HEK293T (cell line): ENCODE measurements at regions not wholly inside any gene's neighbourhood (a gene's known extent, or its start where the extent isn't known, plus 50 kb on each side); places are given as distances from the start of the nearest gene placed in this dataset.

Experiments used
- ARNT ChIP-seq: fragments of 450-650 bp; IDR thresholded peaks from 2 replicates; pipeline ENCODE4 v1.6.1; 2017; ENCODE audit warnings: mild to moderate bottlenecking
- CTBP1 ChIP-seq: fragments of 450-650 bp; IDR thresholded peaks from 2 replicates; pipeline ENCODE4 v1.6.1; 2016; ENCODE audit warnings: borderline replicate concordance
- ELF4 ChIP-seq: fragments of 450-650 bp; IDR thresholded peaks from 2 replicates; pipeline ENCODE4 v1.6.1; 2017; ENCODE audit warnings: antibody characterized with exemption
- FOXA1 ChIP-seq: fragments of 450-650 bp; IDR thresholded peaks from 2 replicates; pipeline ENCODE4 v1.6.1; 2016; ENCODE audit warnings: mild to moderate bottlenecking
- FOXM1 ChIP-seq: fragments of 450-650 bp; IDR thresholded peaks from 2 replicates; pipeline ENCODE4 v1.6.1; 2017; ENCODE audit warnings: mild to moderate bottlenecking, borderline replicate concordance
- PKNOX1 ChIP-seq: fragments of 450-650 bp; IDR thresholded peaks from 2 replicates; pipeline ENCODE4 v1.6.1; 2016
- SUZ12 ChIP-seq: fragments of 450-650 bp; IDR thresholded peaks from 2 replicates; pipeline ENCODE4 v1.6.1; 2016; ENCODE audit warnings: mild to moderate bottlenecking
- TARDBP ChIP-seq: fragments of 450-650 bp; IDR thresholded peaks from 2 replicates; pipeline ENCODE4 v1.6.1; 2016
- ZNF384 ChIP-seq: fragments of 450-650 bp; IDR thresholded peaks from 2 replicates; pipeline ENCODE4 v1.6.1; 2016

GRCh38 chr10:61844116-61844822 is 57.2 kb upstream of the ARID5B start:
- no peak for TF ChIP-seq CTBP1
- TF ChIP-seq ELF4 = no peak
- TF ChIP-seq ZNF384 = no peak
- TF ChIP-seq PKNOX1 = no peak
- no peak for TF ChIP-seq ARNT
- TF ChIP-seq SUZ12 = no peak
- TF ChIP-seq TARDBP = no peak
- no peak for TF ChIP-seq FOXM1
- TF ChIP-seq FOXA1 = no peak
